ENCODE measurements at regions not wholly inside any gene's neighbourhood (a gene's known extent, or its start where the extent isn't known, plus 50 kb on each side); places are given as distances from the start of the nearest gene placed in this dataset.

DNA sequence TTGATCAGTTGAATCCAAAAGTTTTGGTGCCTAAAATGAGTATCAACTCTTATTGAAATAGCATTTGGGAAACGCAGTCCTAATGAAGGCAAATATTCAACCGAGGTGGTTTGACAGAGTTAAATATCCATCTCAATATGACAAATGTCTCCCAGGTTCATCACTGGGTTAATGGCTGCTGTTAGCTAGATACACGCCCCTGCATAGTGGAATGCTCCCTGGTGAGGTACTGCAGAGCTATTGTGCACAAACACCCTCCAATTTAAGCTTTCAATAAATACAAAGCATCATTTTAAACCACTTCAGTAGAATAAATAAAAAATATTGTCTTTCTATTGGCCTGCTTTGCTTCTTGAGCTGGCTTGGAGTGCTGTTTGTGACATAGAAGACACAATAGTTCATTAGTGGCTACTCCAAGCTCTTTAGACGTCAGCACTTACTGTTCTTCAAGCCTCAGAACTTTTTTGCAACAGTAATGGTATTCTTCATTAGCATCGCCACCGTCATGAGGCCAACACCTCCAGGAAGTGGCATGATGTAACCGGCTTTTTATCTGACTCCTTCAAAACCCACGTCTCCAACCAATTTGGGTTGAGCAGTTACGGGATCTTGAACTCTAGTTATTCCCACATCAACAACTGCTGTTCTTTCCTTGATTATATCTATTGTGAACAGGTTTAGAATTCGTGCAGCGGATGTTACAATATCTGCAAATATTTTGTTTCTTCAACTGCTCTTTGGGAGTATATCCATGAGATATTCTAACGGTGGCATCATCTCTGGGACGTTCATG, 1159.6 kb upstream of the EPHA6 start:
- H3K4me1 Mint-ChIP-seq, result no peaks in the 10 kb centered on the region
- no peak overlapping the region for H3K4me2 ChIP-seq
- no peak overlapping the region for H3K27ac Mint-ChIP-seq

DNA sequence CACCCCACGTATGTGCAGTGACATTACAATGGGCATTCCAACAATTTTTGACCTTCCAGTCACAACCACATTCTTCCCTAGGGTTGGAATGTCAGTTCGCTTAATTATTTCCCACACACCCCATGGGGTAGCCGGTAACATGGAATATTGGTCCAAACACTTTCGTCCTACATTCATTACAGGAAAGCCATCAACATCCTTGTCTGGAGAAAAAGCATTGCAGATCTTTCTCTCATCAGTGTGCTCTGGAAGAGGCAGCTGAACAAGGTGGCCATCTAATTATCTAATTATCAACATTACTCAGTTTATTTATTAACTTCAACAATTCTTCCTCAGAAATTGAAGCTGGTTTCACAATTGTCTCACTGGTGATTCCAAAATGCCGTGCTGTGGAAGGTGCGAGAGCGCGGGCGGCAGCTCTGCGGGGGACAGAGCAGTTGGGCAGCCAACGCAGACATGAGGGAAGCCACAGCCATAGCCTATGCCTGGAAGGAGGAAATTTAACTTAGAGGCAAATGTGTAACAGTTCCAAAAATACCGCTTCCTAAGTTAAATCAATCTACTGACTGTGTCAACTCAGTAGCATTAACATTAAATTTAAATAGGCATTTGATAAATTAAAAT, 1158.9 kb upstream of the EPHA6 start:
- Mint-ChIP-seq H3K9me3 (no peaks in the 10 kb centered on the region), H3K36me3 (no peaks in the 10 kb centered on the region), H3K4me1 (no peaks in the 10 kb centered on the region), H3K27ac (no peak overlapping the region), H3K27me3 (ENCODE audit: insufficient read depth, low read depth) (no peaks in the 10 kb centered on the region), H3K4me3 (no peak overlapping the region)
- Histone ChIP-seq H3K4me1 (no peaks in the 10 kb centered on the region), H4K20me1 (ENCODE audit: low read depth) (no peaks in the 10 kb centered on the region), H3K27ac (no peak overlapping the region), H3K27me3 (no peaks in the 10 kb centered on the region), H3K9ac (no peak overlapping the region), H3K79me2 (ENCODE audit: low read depth) (no peaks in the 10 kb centered on the region), H3K4me3 (no peak overlapping the region), H3K4me2 (no peak overlapping the region), H3F3A (ENCODE audit: low read depth) (no peaks in the 10 kb centered on the region), H3K36me3 (no peaks in the 10 kb centered on the region), H2AFZ (replicated peaks) (no peak overlapping the region), H3K9me3 (ENCODE audit: low read depth) (no peaks in the 10 kb centered on the region)
- DNase-seq (ENCODE audit: low spot score), result no peak
- no peak for TF ChIP-seq EZH2phosphoT487 (IDR thresholded peaks at IDR 0.05)
- TF ChIP-seq, protein P1, sequence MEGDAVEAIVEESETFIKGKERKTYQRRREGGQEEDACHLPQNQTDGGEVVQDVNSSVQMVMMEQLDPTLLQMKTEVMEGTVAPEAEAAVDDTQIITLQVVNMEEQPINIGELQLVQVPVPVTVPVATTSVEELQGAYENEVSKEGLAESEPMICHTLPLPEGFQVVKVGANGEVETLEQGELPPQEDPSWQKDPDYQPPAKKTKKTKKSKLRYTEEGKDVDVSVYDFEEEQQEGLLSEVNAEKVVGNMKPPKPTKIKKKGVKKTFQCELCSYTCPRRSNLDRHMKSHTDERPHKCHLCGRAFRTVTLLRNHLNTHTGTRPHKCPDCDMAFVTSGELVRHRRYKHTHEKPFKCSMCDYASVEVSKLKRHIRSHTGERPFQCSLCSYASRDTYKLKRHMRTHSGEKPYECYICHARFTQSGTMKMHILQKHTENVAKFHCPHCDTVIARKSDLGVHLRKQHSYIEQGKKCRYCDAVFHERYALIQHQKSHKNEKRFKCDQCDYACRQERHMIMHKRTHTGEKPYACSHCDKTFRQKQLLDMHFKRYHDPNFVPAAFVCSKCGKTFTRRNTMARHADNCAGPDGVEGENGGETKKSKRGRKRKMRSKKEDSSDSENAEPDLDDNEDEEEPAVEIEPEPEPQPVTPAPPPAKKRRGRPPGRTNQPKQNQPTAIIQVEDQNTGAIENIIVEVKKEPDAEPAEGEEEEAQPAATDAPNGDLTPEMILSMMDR (IDR thresholded peaks at IDR 0.05), result no peak
- no peak for TF ChIP-seq EZH2 (IDR thresholded peaks at IDR 0.05)

More for the DNA sequence above, 1159.6 kb upstream of the EPHA6 start:
- no peak overlapping the region for H3K4me3 Mint-ChIP-seq
- Histone ChIP-seq H3K4me1 (no peaks in the 10 kb centered on the region), H3K36me3 (no peaks in the 10 kb centered on the region), H3K79me2 (ENCODE audit: low read depth) (no peaks in the 10 kb centered on the region), H3K4me3 (no peak overlapping the region), H3K27me3 (no peaks in the 10 kb centered on the region), H3F3A (ENCODE audit: low read depth) (no peaks in the 10 kb centered on the region), H2AFZ (replicated peaks) (no peak overlapping the region), H3K27ac (no peak overlapping the region), H3K9me3 (ENCODE audit: low read depth) (no peaks in the 10 kb centered on the region), H3K9ac (no peak overlapping the region), H4K20me1 (ENCODE audit: low read depth) (no peaks in the 10 kb centered on the region)
- no peaks in the 10 kb centered on the region for H3K27me3 Mint-ChIP-seq (ENCODE audit: insufficient read depth, low read depth)
- H3K36me3 Mint-ChIP-seq, result no peaks in the 10 kb centered on the region
- peaks cover 3% of the 10 kb centered on the region for H3K9me3 Mint-ChIP-seq
- TF ChIP-seq, protein P1 (IDR thresholded peaks at IDR 0.05), result no peak
- TF ChIP-seq EZH2phosphoT487 (IDR thresholded peaks at IDR 0.05), result no peak
- no peak for TF ChIP-seq EZH2 (IDR thresholded peaks at IDR 0.05)
- no peak for DNase-seq (ENCODE audit: low spot score)

DNA sequence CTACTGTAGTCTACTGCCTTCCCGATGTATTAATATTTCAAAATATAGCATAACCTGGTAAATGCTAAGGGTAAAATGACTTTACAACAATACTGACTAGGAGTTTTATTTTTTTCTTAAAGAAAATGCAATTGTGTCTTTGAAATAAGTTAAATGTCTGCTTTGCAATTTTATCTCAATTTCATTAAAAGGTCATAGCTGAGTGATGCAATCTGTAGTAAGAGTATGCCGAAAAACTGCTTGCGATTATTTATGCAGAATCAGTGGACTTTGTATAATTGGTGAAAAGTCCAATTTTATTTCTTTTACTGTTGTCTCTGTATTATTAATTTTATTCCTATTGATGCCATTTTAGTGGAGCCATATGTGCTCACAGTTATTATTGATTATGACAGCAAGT, 1143.6 kb upstream of the EPHA6 start:
- Histone ChIP-seq H2AFZ (replicated peaks) (no peak overlapping the region), H3K4me3 (no peak overlapping the region), H3K36me3 (no peaks in the 10 kb centered on the region), H3K9me3 (ENCODE audit: low read depth) (no peaks in the 10 kb centered on the region), H3K4me1 (no peaks in the 10 kb centered on the region), H3K79me2 (ENCODE audit: low read depth) (no peaks in the 10 kb centered on the region), H3F3A (ENCODE audit: low read depth) (no peaks in the 10 kb centered on the region), H3K4me2 (no peak overlapping the region), H3K9ac (no peak overlapping the region), H3K27me3 (no peaks in the 10 kb centered on the region), H3K27ac (no peak overlapping the region), H4K20me1 (ENCODE audit: low read depth) (no peaks in the 10 kb centered on the region)
- Mint-ChIP-seq H3K27ac (no peak overlapping the region), H3K4me3 (no peak overlapping the region), H3K36me3 (no peaks in the 10 kb centered on the region), H3K9me3 (no peaks in the 10 kb centered on the region), H3K4me1 (no peaks in the 10 kb centered on the region), H3K27me3 (ENCODE audit: insufficient read depth, low read depth) (no peaks in the 10 kb centered on the region)
- DNase-seq (ENCODE audit: low spot score), result no peak
- TF ChIP-seq EZH2phosphoT487 (IDR thresholded peaks at IDR 0.05) (no peak), EZH2 (IDR thresholded peaks at IDR 0.05) (no peak)
- TF ChIP-seq, protein P1 (IDR thresholded peaks at IDR 0.05), result no peak

Data from neural progenitor cell (in vitro differentiated cells).